ENCODE measurements at regions not wholly inside any gene's neighbourhood (a gene's known extent, or its start where the extent isn't known, plus 50 kb on each side); places are given as distances from the start of the nearest gene placed in this dataset.

- no peak for DNase-seq (ENCODE audit: low read depth, low spot score)
Observed at GRCh38 chr18:41545091-41545888, 409.7 kb upstream of the PIK3C3 start.

GRCh38 chr18:41543815-41544214 is 411.2 kb upstream of the PIK3C3 start:
- DNase-seq (ENCODE audit: low read depth, low spot score): no peak

- no peak for DNase-seq (ENCODE audit: low read depth, low spot score)
Observed at GRCh38 chr18:41540237-41540871, 414.7 kb upstream of the PIK3C3 start.

- no peak for DNase-seq (ENCODE audit: low read depth, low spot score)
Observed at GRCh38 chr18:41538751-41539150, 416.3 kb upstream of the PIK3C3 start.

- DNase-seq (ENCODE audit: low read depth, low spot score): no peak
Observed at GRCh38 chr18:41537666-41538065, 417.4 kb upstream of the PIK3C3 start.

- no peak for DNase-seq (ENCODE audit: low read depth, low spot score)
Observed at GRCh38 chr18:41532344-41533086, 422.5 kb upstream of the PIK3C3 start.

- no peak for DNase-seq (ENCODE audit: low read depth, low spot score)
Observed at GRCh38 chr18:41530970-41531369, 424.1 kb upstream of the PIK3C3 start.

- DNase-seq (ENCODE audit: low read depth, low spot score): no peak
Observed at GRCh38 chr18:41529093-41529492, 425.9 kb upstream of the PIK3C3 start.

- DNase-seq (ENCODE audit: low read depth, low spot score): no peak
Observed at GRCh38 chr18:41526054-41526453, 429.0 kb upstream of the PIK3C3 start.

GRCh38 chr18:41524674-41525470 is 430.2 kb upstream of the PIK3C3 start:
- DNase-seq (ENCODE audit: low read depth, low spot score): no peak

GRCh38 chr18:41517142-41517541 is 437.9 kb upstream of the PIK3C3 start:
- DNase-seq (ENCODE audit: low read depth, low spot score): no peak

- DNase-seq (ENCODE audit: low read depth, low spot score): no peak
Observed at GRCh38 chr18:41513438-41513837, 441.6 kb upstream of the PIK3C3 start.

- DNase-seq (ENCODE audit: low read depth, low spot score): no peak
Observed at GRCh38 chr18:41504316-41504715, 450.7 kb upstream of the PIK3C3 start.

- DNase-seq (ENCODE audit: low read depth, low spot score): no peak
Observed at GRCh38 chr18:41501848-41502247, 453.2 kb upstream of the PIK3C3 start.

- DNase-seq (ENCODE audit: low read depth, low spot score): no peak
Observed at GRCh38 chr18:41499345-41499744, 455.7 kb upstream of the PIK3C3 start.

GRCh38 chr18:41490861-41491260 is 464.2 kb upstream of the PIK3C3 start:
- no peak for DNase-seq (ENCODE audit: low read depth, low spot score)

GRCh38 chr18:41486575-41486974 is 468.5 kb upstream of the PIK3C3 start:
- DNase-seq (ENCODE audit: low read depth, low spot score): no peak

- no peak for DNase-seq (ENCODE audit: low read depth, low spot score)
Observed at GRCh38 chr18:41484069-41484468, 471.0 kb upstream of the PIK3C3 start.

- DNase-seq (ENCODE audit: low read depth, low spot score): no peak
Observed at GRCh38 chr18:41482501-41482900, 472.5 kb upstream of the PIK3C3 start.

GRCh38 chr18:41466436-41467160 is 488.4 kb upstream of the PIK3C3 start:
- DNase-seq (ENCODE audit: low read depth, low spot score): no peak

- no peak for DNase-seq (ENCODE audit: low read depth, low spot score)
Observed at GRCh38 chr18:41465386-41465785, 489.6 kb upstream of the PIK3C3 start.

Data from smooth muscle cell of the brain vasculature (primary cell).